ENCODE measurements at regions not wholly inside any gene's neighbourhood (a gene's known extent, or its start where the extent isn't known, plus 50 kb on each side); places are given as distances from the start of the nearest gene placed in this dataset.

DNA sequence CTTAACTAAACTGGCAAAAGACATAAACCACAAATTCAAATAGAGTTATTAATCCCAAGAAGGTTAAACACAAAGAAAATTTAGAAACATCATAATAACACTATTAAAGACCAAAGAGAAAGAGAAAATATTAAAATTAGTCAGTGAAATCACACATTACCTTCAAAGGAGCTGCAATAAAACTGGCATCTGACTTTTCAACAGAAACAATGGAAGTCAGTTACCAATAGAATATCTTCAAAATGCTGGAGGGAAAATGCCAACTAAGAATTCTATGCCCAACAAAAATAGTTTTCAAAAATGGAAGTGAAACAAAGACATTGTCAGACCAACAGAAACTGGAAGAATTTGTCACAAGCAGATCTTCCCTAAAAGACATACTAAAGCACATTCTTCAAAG lies 68.7 kb upstream of the RNF7 start:
- ATAC-seq (ENCODE audit: insufficient number of reproducible peaks, low FRiP score, low read depth) (no peak), DNase-seq (ENCODE audit: low spot score) (no peak)
- no peaks in the 10 kb centered on the region for H3K4me1 ChIP-seq (ENCODE audit: control insufficient read depth in 1 of 2, low read depth in 2 of 2)
- H3K4me3 ChIP-seq = no peak overlapping the region
- TF ChIP-seq, protein P1, sequence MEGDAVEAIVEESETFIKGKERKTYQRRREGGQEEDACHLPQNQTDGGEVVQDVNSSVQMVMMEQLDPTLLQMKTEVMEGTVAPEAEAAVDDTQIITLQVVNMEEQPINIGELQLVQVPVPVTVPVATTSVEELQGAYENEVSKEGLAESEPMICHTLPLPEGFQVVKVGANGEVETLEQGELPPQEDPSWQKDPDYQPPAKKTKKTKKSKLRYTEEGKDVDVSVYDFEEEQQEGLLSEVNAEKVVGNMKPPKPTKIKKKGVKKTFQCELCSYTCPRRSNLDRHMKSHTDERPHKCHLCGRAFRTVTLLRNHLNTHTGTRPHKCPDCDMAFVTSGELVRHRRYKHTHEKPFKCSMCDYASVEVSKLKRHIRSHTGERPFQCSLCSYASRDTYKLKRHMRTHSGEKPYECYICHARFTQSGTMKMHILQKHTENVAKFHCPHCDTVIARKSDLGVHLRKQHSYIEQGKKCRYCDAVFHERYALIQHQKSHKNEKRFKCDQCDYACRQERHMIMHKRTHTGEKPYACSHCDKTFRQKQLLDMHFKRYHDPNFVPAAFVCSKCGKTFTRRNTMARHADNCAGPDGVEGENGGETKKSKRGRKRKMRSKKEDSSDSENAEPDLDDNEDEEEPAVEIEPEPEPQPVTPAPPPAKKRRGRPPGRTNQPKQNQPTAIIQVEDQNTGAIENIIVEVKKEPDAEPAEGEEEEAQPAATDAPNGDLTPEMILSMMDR (IDR thresholded peaks at IDR 0.05) = no peak
- no peak overlapping the region for H3K27ac ChIP-seq
- H3K27me3 ChIP-seq (replicated peaks; ENCODE audit: insufficient read depth) = no peaks in the 10 kb centered on the region
- peaks cover 4% of the 10 kb centered on the region for H3K9me3 ChIP-seq
- H3K36me3 ChIP-seq = no peaks in the 10 kb centered on the region

GRCh38 chr3:141677701-141678100 lies 60.4 kb upstream of the RNF7 start:
- TF ChIP-seq, protein P1 (IDR thresholded peaks at IDR 0.05) = no peak
- no peak for DNase-seq (ENCODE audit: low spot score)
- Histone ChIP-seq H3K27me3 (replicated peaks; ENCODE audit: insufficient read depth) (no peaks in the 10 kb centered on the region), H3K4me1 (ENCODE audit: control insufficient read depth in 1 of 2, low read depth in 2 of 2) (no peaks in the 10 kb centered on the region), H3K27ac (no peak overlapping the region), H3K9me3 (no peaks in the 10 kb centered on the region), H3K4me3 (no peak overlapping the region), H3K36me3 (no peaks in the 10 kb centered on the region)
- ATAC-seq (ENCODE audit: insufficient number of reproducible peaks, low FRiP score, low read depth) = no peak

GRCh38 chr3:141680620-141681389 lies 57.3 kb upstream of the RNF7 start:
- TF ChIP-seq, protein P1 (IDR thresholded peaks at IDR 0.05) = no peak
- DNase-seq (ENCODE audit: low spot score) (no peak), ATAC-seq (ENCODE audit: insufficient number of reproducible peaks, low FRiP score, low read depth) (no peak)
- Histone ChIP-seq H3K27me3 (replicated peaks; ENCODE audit: insufficient read depth) (no peaks in the 10 kb centered on the region), H3K9me3 (no peaks in the 10 kb centered on the region), H3K4me3 (no peak overlapping the region), H3K36me3 (no peaks in the 10 kb centered on the region), H3K4me1 (ENCODE audit: control insufficient read depth in 1 of 2, low read depth in 2 of 2) (no peaks in the 10 kb centered on the region), H3K27ac (no peak overlapping the region)

GRCh38 chr3:141681390-141681780 lies 56.7 kb upstream of the RNF7 start:
- H3K27me3 ChIP-seq (replicated peaks; ENCODE audit: insufficient read depth) = no peaks in the 10 kb centered on the region
- DNase-seq (ENCODE audit: low spot score) (no peak), ATAC-seq (ENCODE audit: insufficient number of reproducible peaks, low FRiP score, low read depth) (no peak)
- TF ChIP-seq, protein P1 (IDR thresholded peaks at IDR 0.05) = no peak
- H3K4me3 ChIP-seq = no peak overlapping the region
- H3K27ac ChIP-seq = no peak overlapping the region
- peaks cover 0 to 2% of the 10 kb centered on the region in 2 donors for H3K4me1 ChIP-seq (ENCODE audit: control insufficient read depth in 1 of 2, low read depth in 2 of 2)
- H3K36me3 ChIP-seq = no peaks in the 10 kb centered on the region
- no peaks in the 10 kb centered on the region for H3K9me3 ChIP-seq

DNA sequence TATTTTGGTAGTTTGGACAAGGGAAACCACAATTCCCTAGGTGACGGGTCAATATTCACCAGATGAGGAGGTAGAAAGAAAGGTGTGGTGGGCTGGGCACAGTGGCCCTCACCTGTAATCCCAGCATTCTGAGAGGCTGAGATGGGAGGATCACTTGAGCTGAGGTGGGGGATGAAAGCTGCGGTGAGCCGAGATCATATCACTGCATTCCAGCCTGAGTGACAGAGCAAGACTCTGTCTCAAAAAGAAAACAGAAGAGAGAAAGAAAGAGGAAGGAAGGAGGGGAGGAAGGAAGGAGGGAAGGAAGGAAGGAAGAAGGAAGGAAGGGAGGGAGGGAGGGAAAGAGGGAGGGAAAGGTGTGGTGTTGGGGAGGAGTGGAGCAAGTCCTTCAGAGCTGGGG lies 56.1 kb upstream of the RNF7 start:
- Histone ChIP-seq H3K36me3 (no peaks in the 10 kb centered on the region), H3K27ac (no peak overlapping the region), H3K4me1 (ENCODE audit: control insufficient read depth in 1 of 2, low read depth in 2 of 2) (peaks cover 0 to 8% of the 10 kb centered on the region in 2 donors), H3K27me3 (replicated peaks; ENCODE audit: insufficient read depth) (no peaks in the 10 kb centered on the region), H3K4me3 (no peak overlapping the region), H3K9me3 (no peaks in the 10 kb centered on the region)
- no peak for DNase-seq (ENCODE audit: low spot score)
- no peak for ATAC-seq (ENCODE audit: insufficient number of reproducible peaks, low FRiP score, low read depth)
- TF ChIP-seq, protein P1 (IDR thresholded peaks at IDR 0.05) = no peak

All from thoracic aorta (tissue), 2 donors.